ENCODE measurements at regions not wholly inside any gene's neighbourhood (a gene's known extent, or its start where the extent isn't known, plus 50 kb on each side); places are given as distances from the start of the nearest gene placed in this dataset.
"Not testable (repeated sequence)": the region's sequence is repeated elsewhere in the genome, so short reads cannot be mapped to it uniquely, and the experiment has no call there.

GRCh38 chr11:49434308-49434707 lies 225.9 kb upstream of the FOLH1 start:
- not testable (repeated sequence) for TF ChIP-seq CTCF, POLR2A (IDR thresholded peaks at IDR 0.05)

Data from esophagus squamous epithelium (tissue), 4 donors.